ENCODE measurements at regions not wholly inside any gene's neighbourhood (a gene's known extent, or its start where the extent isn't known, plus 50 kb on each side); places are given as distances from the start of the nearest gene placed in this dataset.

DNA sequence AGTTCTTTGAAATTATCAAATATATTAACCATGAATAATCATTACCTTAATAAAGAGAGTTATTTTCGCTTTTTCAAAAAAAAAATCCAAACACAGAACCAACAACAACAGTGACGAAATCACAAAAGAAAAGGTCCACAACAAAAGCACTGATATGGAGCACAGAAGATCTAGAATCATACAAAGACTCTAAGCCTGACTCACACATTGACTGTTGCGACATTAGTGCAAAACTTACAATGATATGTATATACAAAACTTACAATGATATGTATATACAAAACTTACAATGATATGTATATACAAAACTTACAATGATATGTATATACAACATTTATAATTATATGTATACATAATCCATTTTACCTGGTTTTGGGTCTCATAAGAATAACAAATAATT is 117.7 kb downstream of the USP22 start:
- TF ChIP-seq, protein P1, sequence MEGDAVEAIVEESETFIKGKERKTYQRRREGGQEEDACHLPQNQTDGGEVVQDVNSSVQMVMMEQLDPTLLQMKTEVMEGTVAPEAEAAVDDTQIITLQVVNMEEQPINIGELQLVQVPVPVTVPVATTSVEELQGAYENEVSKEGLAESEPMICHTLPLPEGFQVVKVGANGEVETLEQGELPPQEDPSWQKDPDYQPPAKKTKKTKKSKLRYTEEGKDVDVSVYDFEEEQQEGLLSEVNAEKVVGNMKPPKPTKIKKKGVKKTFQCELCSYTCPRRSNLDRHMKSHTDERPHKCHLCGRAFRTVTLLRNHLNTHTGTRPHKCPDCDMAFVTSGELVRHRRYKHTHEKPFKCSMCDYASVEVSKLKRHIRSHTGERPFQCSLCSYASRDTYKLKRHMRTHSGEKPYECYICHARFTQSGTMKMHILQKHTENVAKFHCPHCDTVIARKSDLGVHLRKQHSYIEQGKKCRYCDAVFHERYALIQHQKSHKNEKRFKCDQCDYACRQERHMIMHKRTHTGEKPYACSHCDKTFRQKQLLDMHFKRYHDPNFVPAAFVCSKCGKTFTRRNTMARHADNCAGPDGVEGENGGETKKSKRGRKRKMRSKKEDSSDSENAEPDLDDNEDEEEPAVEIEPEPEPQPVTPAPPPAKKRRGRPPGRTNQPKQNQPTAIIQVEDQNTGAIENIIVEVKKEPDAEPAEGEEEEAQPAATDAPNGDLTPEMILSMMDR (IDR thresholded peaks at IDR 0.05): no peak
- TF ChIP-seq EP300 (IDR thresholded peaks at IDR 0.05): no peak
- TF ChIP-seq POLR2A (IDR thresholded peaks at IDR 0.05): no peak
